GM18951 (cell line): ENCODE measurements at regions not wholly inside any gene's neighbourhood (a gene's known extent, or its start where the extent isn't known, plus 50 kb on each side); places are given as distances from the start of the nearest gene placed in this dataset.

Experiments
- POLR2A ChIP-seq: IDR thresholded peaks from 4 replicates; pipeline ENCODE4 v1.6.1; 2011; ENCODE audit warnings: mild to moderate bottlenecking; ENCODE audit not compliant: insufficient read length, insufficient read depth; ENCODE audit errors: extremely low read depth
- in situ Hi-C: fragments of 300-500 bp; cut with MboI; formaldehyde crosslinking; loops from one replicate; pipeline ENCODE4 v1.12.0; 2022; ENCODE audit warnings: low sequenced_read_pairs, mixed read lengths, inconsistent platforms; ENCODE audit not compliant: unreplicated experiment

- TF ChIP-seq POLR2A = no peak
- in situ Hi-C loops = loop anchor here (25.0 kb wide), 1 partner anchor 485 kb away; the partner anchor contains the start of gene NTRK2
Measured at GRCh38 chr9:85147046-85147640, 477.6 kb downstream of the NTRK2 start.

GRCh38 chr9:85142968-85143367 lies 473.4 kb downstream of the NTRK2 start:
- in situ Hi-C loops = loop anchor here (25.0 kb wide), 1 partner anchor 481 kb away; the partner anchor contains the start of gene NTRK2

DNA sequence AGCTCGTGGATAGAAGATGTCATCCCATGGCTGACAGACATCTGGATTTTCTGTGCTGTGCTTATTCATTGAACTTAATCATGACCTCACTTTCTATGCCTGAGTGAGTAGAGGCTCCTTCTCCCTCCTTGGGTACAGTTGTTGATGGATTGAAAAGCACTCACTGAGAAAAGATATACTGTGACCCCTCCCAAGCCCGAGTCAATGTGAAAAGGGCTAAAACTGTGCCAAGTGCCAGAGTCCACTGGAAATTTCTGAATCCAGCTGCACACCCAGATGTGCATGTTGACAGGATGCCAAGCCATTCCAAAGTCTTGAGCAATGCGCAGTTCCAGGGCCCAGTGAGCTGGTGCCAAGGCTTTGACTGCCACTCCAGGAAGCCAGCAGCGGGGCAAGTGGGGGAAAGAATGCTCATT lies 473.0 kb downstream of the NTRK2 start:
- in situ Hi-C loops = loop anchor here (25.0 kb wide), 1 partner anchor 480 kb away; the partner anchor contains the start of gene NTRK2
- no peak for TF ChIP-seq POLR2A

More at GRCh38 chr9:85142968-85143367, 473.4 kb downstream of the NTRK2 start:
- no peak for TF ChIP-seq POLR2A

GRCh38 chr9:85137696-85138095 lies 468.2 kb downstream of the NTRK2 start:
- in situ Hi-C loops = loop anchor here (25.0 kb wide), 1 partner anchor 475 kb away; the partner anchor contains the start of gene NTRK2
- TF ChIP-seq POLR2A = no peak

DNA sequence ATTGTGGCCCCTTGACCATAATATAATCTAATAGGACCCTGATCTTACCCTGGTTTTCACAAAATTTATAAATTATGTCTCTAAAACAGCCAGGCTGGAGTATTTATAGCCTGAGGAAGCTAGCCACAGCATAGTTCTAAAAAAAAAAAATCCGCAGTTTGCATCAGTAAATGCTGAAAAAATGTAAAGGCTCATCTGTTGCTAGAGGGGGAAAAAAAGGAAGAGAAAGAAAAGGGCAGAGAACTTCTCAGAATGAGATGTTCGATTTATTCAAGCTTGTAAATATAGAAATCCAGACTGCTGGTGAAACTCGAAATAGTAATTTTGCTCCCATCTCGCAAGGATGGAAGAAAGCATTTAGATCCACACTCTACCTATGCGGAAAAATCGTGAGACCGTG lies 467.5 kb downstream of the NTRK2 start:
- TF ChIP-seq POLR2A = no peak
- in situ Hi-C loops = loop anchor here (25.0 kb wide), 1 partner anchor 475 kb away; the partner anchor contains the start of gene NTRK2

- no peak for TF ChIP-seq POLR2A
- in situ Hi-C loops = loop anchor here (25.0 kb wide), 1 partner anchor 474 kb away; the partner anchor contains the start of gene NTRK2
Measured at GRCh38 chr9:85136507-85136906, 467.0 kb downstream of the NTRK2 start.

DNA sequence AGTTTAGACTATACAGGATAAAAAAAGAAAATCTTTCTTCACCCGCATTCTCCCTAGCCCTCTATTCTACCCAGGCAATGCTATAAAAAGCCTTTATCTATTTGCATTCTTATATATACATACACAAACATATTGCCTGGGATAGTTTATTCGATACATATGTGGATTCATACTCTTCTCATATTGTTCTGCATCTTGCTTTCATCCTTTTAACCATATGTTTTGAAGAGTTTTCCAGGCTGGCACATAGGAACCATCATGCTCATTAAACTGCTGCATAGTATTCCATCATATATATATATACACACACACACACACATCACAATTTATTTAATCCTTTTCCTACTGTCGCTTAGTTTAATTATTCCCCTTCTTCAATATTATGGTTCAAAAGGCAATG lies 461.2 kb downstream of the NTRK2 start:
- no peak for TF ChIP-seq POLR2A

GRCh38 chr9:85130260-85130659 lies 460.7 kb downstream of the NTRK2 start:
- no peak for TF ChIP-seq POLR2A
- in situ Hi-C loops = loop anchor here (25.0 kb wide), 1 partner anchor 468 kb away; the partner anchor contains the start of gene NTRK2

More for the DNA sequence above, 461.2 kb downstream of the NTRK2 start:
- in situ Hi-C loops = loop anchor here (25.0 kb wide), 1 partner anchor 468 kb away; the partner anchor contains the start of gene NTRK2

DNA sequence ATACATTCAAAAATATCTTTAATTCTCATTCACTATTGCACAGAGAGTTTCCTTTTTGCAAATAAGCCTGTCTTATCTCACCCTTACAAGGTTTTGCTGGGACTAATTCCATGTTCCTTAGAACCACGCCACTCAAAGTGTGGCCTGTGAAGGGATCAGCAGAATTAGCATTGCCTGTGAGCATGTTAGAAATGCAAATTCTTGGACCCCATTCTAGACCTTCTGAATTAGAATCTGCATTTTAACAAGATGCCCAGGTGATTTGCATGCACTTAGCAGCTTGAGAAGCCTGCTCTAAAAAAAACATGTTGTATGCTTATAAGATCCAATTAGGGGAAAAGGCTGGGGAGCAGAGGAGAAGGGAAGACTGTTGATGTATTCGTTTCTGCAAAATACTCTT lies 460.0 kb downstream of the NTRK2 start:
- in situ Hi-C loops = loop anchor here (25.0 kb wide), 1 partner anchor 467 kb away; the partner anchor contains the start of gene NTRK2
- TF ChIP-seq POLR2A = no peak

DNA sequence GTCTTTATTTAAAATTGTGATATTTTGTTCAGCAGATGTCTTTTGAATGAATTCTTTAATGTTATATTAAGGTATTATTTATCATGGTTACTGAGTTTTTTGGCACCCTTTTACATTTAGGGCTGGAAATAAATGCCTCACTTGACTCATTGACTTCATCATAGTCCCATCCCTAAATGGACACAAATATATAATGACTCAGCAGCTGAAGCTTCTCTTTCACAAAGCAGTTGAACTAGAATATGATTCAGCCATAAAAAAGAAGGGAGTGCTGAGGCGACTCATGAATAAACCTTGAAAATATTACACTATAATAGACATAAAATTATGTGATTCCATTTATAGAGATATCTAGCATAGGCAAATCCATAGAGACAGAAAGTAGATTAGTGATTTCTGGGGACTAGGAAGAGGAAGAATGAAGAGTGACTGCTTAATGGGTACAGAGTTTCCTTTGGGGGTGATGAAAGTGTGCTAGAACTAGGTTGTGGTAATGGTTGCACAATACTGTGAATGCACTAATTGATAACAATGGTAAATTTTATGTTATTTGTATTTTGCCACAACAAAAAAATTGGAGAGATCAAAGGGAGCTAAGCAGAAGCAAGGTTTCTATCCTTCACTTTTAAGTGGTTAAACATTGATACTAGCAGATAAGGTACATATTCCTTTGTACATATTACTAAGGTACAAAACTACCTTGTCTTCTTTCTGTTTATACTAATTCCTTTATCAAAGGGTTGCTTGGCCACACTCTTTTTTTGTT lies 449.6 kb downstream of the NTRK2 start:
- in situ Hi-C loops = no loop called here

GRCh38 chr9:85117831-85118230 lies 448.3 kb downstream of the NTRK2 start:
- TF ChIP-seq POLR2A = no peak
- in situ Hi-C loops = no loop called here

More for the DNA sequence above, 449.6 kb downstream of the NTRK2 start:
- TF ChIP-seq POLR2A = no peak

GRCh38 chr9:85115473-85115872 lies 445.9 kb downstream of the NTRK2 start:
- in situ Hi-C loops = no loop called here

DNA sequence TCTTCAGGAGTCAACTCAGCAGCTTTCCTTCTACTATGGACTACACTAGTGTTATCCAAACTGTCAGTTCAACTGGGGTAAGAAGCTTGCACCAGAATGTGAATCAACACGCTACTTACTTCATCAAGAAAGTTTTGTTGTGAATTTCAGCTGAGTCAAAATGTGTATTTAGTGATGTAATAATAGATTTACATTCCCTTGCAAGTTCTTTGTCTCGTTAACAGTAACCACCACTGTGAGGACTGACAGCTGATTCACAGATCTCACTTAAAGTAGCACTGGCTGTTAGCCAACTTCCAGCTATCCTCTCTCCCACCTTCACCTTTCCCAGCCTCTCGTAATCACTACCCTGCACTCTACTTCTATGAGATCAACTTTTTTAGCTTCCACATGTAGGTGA lies 445.3 kb downstream of the NTRK2 start:
- in situ Hi-C loops = no loop called here
- TF ChIP-seq POLR2A = no peak

More at GRCh38 chr9:85115473-85115872, 445.9 kb downstream of the NTRK2 start:
- no peak for TF ChIP-seq POLR2A

DNA sequence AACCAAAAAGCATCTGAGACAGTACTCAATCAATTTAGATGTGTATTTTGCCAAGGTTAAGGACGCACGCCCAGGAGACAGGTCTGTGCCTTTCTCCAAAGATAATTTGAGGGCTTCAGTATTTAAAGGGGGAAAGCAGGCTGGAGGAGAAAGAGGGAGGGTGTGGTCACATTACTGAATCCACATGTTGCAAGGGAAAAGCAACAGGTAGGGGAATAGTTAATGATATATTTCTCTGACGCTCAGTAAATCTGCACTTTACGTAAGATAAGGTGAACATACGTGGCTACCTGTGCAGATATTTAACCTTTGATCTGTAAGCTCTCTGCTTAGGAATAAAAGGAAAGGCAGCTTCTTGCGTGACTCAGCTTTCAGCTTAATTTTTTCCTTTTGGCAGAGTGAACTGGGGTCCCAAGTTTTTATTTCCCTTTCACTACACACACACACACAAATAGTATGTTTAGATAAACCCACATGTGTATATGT lies 443.4 kb downstream of the NTRK2 start:
- no peak for TF ChIP-seq POLR2A
- in situ Hi-C loops = no loop called here

GRCh38 chr9:85112391-85112790 lies 442.9 kb downstream of the NTRK2 start:
- in situ Hi-C loops = no loop called here
- TF ChIP-seq POLR2A = no peak
